HCT116 (cell line): ENCODE measurements at regions not wholly inside any gene's neighbourhood (a gene's known extent, or its start where the extent isn't known, plus 50 kb on each side); places are given as distances from the start of the nearest gene placed in this dataset.

Source experiments
- EZH2 ChIP-seq: fragments of 200-600 bp; sonication (generic); IDR thresholded peaks from 2 replicates; pipeline ENCODE4 v1.6.1; 2017; ENCODE audit warnings: antibody characterized with exemption, mixed run types
- TCF7L2 ChIP-seq: IDR thresholded peaks from 2 replicates; pipeline ENCODE4 v1.7.0; 2011; ENCODE audit warnings: borderline replicate concordance, inconsistent platforms; ENCODE audit not compliant: insufficient read depth, insufficient read length; ENCODE audit errors: extremely low read depth
- TF ChIP-seq, protein P1 (sequence below), 3 experiments: fragments of 200-600 bp in 1 of 3; sonication (generic) in 1 of 3; IDR thresholded peaks in 2 of 3; conservative IDR thresholded peaks in 1 of 3; 2 replicates each; pipeline ENCODE4 v1.5.1; 2012 to 2017; ENCODE audit warnings: low read depth in 2 of 3, low read length in 2 of 3, antibody characterized with exemption in 1 of 3, borderline replicate concordance in 1 of 3, control low read depth in 1 of 3, mild to moderate bottlenecking in 1 of 3, mixed read lengths in 1 of 3, mixed run types in 1 of 3, moderate library complexity in 1 of 3; ENCODE audit not compliant: insufficient read depth in 1 of 3
- TF ChIP-seq, protein P2 (sequence below): IDR thresholded peaks from 2 replicates; pipeline ENCODE4 v1.6.1; 2012
- TF ChIP-seq, protein P3 (sequence below): IDR thresholded peaks from 2 replicates; pipeline ENCODE4 v1.6.1; 2011; ENCODE audit warnings: mild to moderate bottlenecking, low read length, moderate library complexity; ENCODE audit not compliant: insufficient replicate concordance; ENCODE audit errors: extremely low read depth

DNA sequence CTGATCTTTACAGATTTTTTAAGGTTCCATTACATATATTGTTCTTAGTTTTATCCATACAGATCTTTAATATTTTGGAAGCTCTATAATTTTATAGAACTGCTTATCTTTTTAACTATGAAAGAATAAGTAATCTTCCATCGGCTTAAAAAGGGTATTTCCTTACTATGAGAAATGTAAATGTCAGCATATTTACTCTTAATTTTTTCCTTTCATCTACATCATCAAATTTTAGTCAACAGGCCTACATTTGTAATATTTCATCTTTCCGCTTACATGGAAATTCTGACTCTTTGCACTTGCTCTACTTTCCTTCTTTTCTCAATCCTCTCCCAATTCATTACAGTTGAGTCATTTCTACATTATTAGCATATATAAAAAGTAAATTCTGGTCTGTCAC is 111.3 kb upstream of the GOLGA6L6 start:
- TF ChIP-seq, protein P1, sequence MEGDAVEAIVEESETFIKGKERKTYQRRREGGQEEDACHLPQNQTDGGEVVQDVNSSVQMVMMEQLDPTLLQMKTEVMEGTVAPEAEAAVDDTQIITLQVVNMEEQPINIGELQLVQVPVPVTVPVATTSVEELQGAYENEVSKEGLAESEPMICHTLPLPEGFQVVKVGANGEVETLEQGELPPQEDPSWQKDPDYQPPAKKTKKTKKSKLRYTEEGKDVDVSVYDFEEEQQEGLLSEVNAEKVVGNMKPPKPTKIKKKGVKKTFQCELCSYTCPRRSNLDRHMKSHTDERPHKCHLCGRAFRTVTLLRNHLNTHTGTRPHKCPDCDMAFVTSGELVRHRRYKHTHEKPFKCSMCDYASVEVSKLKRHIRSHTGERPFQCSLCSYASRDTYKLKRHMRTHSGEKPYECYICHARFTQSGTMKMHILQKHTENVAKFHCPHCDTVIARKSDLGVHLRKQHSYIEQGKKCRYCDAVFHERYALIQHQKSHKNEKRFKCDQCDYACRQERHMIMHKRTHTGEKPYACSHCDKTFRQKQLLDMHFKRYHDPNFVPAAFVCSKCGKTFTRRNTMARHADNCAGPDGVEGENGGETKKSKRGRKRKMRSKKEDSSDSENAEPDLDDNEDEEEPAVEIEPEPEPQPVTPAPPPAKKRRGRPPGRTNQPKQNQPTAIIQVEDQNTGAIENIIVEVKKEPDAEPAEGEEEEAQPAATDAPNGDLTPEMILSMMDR (IDR thresholded peaks at IDR 0.05 in 2 of 3, conservative IDR thresholded peaks at IDR 0.05 in 1 of 3; ENCODE audit: borderline replicate concordance in 1 of 3, insufficient read depth in 1 of 3, low read depth in 2 of 3, low read length in 2 of 3) = no peak
- no peak for TF ChIP-seq EZH2
- TF ChIP-seq, protein P2, sequence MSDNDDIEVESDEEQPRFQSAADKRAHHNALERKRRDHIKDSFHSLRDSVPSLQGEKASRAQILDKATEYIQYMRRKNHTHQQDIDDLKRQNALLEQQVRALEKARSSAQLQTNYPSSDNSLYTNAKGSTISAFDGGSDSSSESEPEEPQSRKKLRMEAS = no peak
- no peak for TF ChIP-seq TCF7L2
- TF ChIP-seq, protein P3, sequence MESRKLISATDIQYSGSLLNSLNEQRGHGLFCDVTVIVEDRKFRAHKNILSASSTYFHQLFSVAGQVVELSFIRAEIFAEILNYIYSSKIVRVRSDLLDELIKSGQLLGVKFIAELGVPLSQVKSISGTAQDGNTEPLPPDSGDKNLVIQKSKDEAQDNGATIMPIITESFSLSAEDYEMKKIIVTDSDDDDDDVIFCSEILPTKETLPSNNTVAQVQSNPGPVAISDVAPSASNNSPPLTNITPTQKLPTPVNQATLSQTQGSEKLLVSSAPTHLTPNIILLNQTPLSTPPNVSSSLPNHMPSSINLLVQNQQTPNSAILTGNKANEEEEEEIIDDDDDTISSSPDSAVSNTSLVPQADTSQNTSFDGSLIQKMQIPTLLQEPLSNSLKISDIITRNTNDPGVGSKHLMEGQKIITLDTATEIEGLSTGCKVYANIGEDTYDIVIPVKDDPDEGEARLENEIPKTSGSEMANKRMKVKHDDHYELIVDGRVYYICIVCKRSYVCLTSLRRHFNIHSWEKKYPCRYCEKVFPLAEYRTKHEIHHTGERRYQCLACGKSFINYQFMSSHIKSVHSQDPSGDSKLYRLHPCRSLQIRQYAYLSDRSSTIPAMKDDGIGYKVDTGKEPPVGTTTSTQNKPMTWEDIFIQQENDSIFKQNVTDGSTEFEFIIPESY = no peak
